ENCODE measurements at regions not wholly inside any gene's neighbourhood (a gene's known extent, or its start where the extent isn't known, plus 50 kb on each side); places are given as distances from the start of the nearest gene placed in this dataset.

GRCh38 chr13:110055089-110055488 is 251.9 kb downstream of the COL4A1 start:
- TF ChIP-seq CTCF (IDR thresholded peaks at IDR 0.05 in 8 of 11, conservative IDR thresholded peaks at IDR 0.05 in 3 of 11) = no peak
- TF ChIP-seq POLR2AphosphoS5 (IDR thresholded peaks at IDR 0.05) = no peak
